ENCODE measurements at regions not wholly inside any gene's neighbourhood (a gene's known extent, or its start where the extent isn't known, plus 50 kb on each side); places are given as distances from the start of the nearest gene placed in this dataset.
"Not testable (repeated sequence)": the region's sequence is repeated elsewhere in the genome, so short reads cannot be mapped to it uniquely, and the experiment has no call there.

DNA sequence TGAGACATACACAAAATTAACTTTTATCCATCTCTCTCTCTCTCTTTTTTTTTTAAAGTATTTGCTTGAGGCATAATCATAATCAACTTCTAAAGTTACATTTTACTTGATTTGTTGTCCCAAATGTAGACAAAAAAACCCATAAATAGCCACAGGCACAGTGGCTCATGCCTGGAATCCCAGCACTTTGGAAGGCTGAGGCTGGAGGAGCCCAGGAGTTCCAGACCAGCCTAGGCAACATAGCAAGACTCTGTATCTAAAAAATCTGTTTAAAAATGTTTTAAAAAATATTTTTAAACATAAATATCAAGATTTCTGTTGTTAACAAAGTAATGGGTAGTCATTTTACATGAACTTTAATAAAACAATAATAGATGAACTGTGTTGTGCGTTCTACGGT lies 4791.1 kb upstream of the OR11H1 start:
- H4K20me1 ChIP-seq (ENCODE audit: insufficient read depth, low read length); H2AFZ ChIP-seq (ENCODE audit: low read length); H3K36me3 ChIP-seq (replicated peaks in 1 of 2; ENCODE audit: control insufficient read depth in 1 of 2, insufficient read depth in 2 of 2, low read length in 2 of 2); POLR2A ChIA-PET; in situ Hi-C loops (cut with HindIII; ENCODE audit: extremely low pct_ligation_motif_present, low pct_unique_long_range_greater_than_20kb); DNase-seq (ENCODE audit: low spot score); H3K4me1 ChIP-seq (ENCODE audit: insufficient read depth, low read length); H3K79me2 ChIP-seq (ENCODE audit: insufficient read depth, low read length); H3K4me3 ChIP-seq (replicated peaks in 1 of 3; ENCODE audit: insufficient read depth in 1 of 3, low read depth in 2 of 3, low read length in 3 of 3); H3K27me3 ChIP-seq (ENCODE audit: control insufficient read depth in 1 of 2, insufficient read depth in 2 of 2, low read length in 2 of 2); CTCF ChIA-PET (ENCODE audit: low intra/inter-chr PET ratio, low total read pairs); H3K9ac ChIP-seq (ENCODE audit: insufficient read depth, low read depth, low read length); FAIRE-seq; BruUV-seq (replicated peaks); ATAC-seq; H3K27ac ChIP-seq (ENCODE audit: extremely low read length, insufficient read depth, low read length); intact Hi-C loops (cut with micrococcal nuclease; ENCODE audit: unreplicated experiment); H3K4me2 ChIP-seq (ENCODE audit: low read depth, low read length): not testable (repeated sequence)
- WGBS (ENCODE audit: low lambda C conversion rate): 0% methylated on average over 2 of the region's 2 CpGs
- peaks cover 89% of the 10 kb centered on the region for H3K9me3 ChIP-seq (ENCODE audit: low read length)

DNA sequence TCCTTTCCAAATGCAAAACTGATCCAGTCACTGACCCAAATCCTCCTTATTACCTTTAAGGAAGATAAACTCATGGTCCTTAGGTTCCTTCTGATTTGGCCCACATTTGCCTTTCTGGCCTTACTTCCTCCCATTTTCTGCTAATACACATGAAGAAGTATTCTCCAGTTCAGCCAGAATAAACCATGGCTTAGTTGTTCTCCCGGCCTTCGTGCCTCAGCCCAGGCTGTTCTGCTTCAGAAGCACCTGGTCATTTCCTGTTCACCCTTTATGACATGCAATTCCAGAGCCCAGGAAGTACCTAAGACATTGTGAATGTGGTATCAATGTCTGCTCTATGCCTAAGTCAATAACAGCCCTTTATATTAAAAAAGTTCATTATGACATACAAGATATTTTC lies 4790.1 kb upstream of the OR11H1 start:
- POLR2A ChIA-PET; H3K27ac ChIP-seq (ENCODE audit: extremely low read length, insufficient read depth, low read length); FAIRE-seq; H3K9ac ChIP-seq (ENCODE audit: insufficient read depth, low read depth, low read length); H3K79me2 ChIP-seq (ENCODE audit: insufficient read depth, low read length); ATAC-seq; BruUV-seq (replicated peaks); H3K4me3 ChIP-seq (replicated peaks in 1 of 3; ENCODE audit: insufficient read depth in 1 of 3, low read depth in 2 of 3, low read length in 3 of 3); H3K4me1 ChIP-seq (ENCODE audit: insufficient read depth, low read length); DNase-seq (ENCODE audit: low spot score); H4K20me1 ChIP-seq (ENCODE audit: insufficient read depth, low read length); H2AFZ ChIP-seq (ENCODE audit: low read length); CTCF ChIA-PET (ENCODE audit: low intra/inter-chr PET ratio, low total read pairs); in situ Hi-C loops (cut with HindIII; ENCODE audit: extremely low pct_ligation_motif_present, low pct_unique_long_range_greater_than_20kb); H3K27me3 ChIP-seq (ENCODE audit: control insufficient read depth in 1 of 2, insufficient read depth in 2 of 2, low read length in 2 of 2); H3K4me2 ChIP-seq (ENCODE audit: low read depth, low read length); H3K36me3 ChIP-seq (replicated peaks in 1 of 2; ENCODE audit: control insufficient read depth in 1 of 2, insufficient read depth in 2 of 2, low read length in 2 of 2); intact Hi-C loops (cut with micrococcal nuclease; ENCODE audit: unreplicated experiment): not testable (repeated sequence)
- H3K9me3 ChIP-seq (ENCODE audit: low read length): peaks cover 89% of the 10 kb centered on the region
- WGBS (ENCODE audit: low lambda C conversion rate): 15% methylated on average over 2 of the region's 2 CpGs

DNA sequence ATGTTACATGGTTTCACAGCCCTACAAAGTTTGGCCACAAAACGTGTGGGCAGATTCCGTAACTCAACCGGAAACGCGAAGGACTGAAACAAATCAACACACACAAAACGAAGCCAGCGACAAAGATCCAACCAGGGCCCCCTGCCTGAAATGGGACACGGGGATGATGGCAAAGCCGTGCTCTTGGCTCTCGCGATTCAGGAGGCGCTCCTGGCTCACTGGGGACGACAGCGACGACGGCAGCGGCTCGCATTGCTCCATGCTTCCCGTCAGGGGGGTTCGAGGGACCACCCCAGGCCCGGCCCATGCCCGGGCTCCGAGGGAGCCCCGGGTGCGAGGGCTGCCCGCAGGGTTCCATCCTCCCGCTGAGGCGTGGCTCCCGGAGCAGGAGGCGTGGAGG lies 4786.8 kb upstream of the OR11H1 start:
- in situ Hi-C loops (cut with HindIII; ENCODE audit: extremely low pct_ligation_motif_present, low pct_unique_long_range_greater_than_20kb): no loop called here
- Histone ChIP-seq H3K27ac (ENCODE audit: extremely low read length, insufficient read depth, low read length) (no peak overlapping the region), H3K4me3 (replicated peaks in 1 of 3; ENCODE audit: insufficient read depth in 1 of 3, low read depth in 2 of 3, low read length in 3 of 3) (no peak overlapping the region), H3K4me2 (ENCODE audit: low read depth, low read length) (no peak overlapping the region), H3K27me3 (ENCODE audit: control insufficient read depth in 1 of 2, insufficient read depth in 2 of 2, low read length in 2 of 2) (no peaks in the 10 kb centered on the region), H2AFZ (ENCODE audit: low read length) (no peak overlapping the region), H4K20me1 (ENCODE audit: insufficient read depth, low read length) (no peaks in the 10 kb centered on the region), H3K9ac (ENCODE audit: insufficient read depth, low read depth, low read length) (no peak overlapping the region), H3K79me2 (ENCODE audit: insufficient read depth, low read length) (no peaks in the 10 kb centered on the region), H3K36me3 (replicated peaks in 1 of 2; ENCODE audit: control insufficient read depth in 1 of 2, insufficient read depth in 2 of 2, low read length in 2 of 2) (no peaks in the 10 kb centered on the region), H3K9me3 (ENCODE audit: low read length) (peaks cover 93% of the 10 kb centered on the region), H3K4me1 (ENCODE audit: insufficient read depth, low read length) (no peaks in the 10 kb centered on the region)
- CTCF ChIA-PET (ENCODE audit: low intra/inter-chr PET ratio, low total read pairs): no interaction called here
- no peak for DNase-seq (ENCODE audit: low spot score)
- peak; percentile 18; the same call in 2 of the 3 replicates for ATAC-seq
- POLR2A ChIA-PET: no interaction called here
- BruUV-seq (replicated peaks): no TSS peak
- intact Hi-C loops (cut with micrococcal nuclease; ENCODE audit: unreplicated experiment): no loop called here
- no peak for FAIRE-seq
- WGBS (ENCODE audit: low lambda C conversion rate): 64% methylated on average over 30 of the region's 30 CpGs
- TF ChIP-seq ZNF329 (CRISPR knock-in tag; IDR thresholded peaks at IDR 0.05; ENCODE audit: low read depth): no peak
- no peak for TF ChIP-seq SRSF4 (IDR thresholded peaks at IDR 0.05; ENCODE audit: low read depth, low read length, poor library complexity, severe bottlenecking)
- TF ChIP-seq, protein P1, sequence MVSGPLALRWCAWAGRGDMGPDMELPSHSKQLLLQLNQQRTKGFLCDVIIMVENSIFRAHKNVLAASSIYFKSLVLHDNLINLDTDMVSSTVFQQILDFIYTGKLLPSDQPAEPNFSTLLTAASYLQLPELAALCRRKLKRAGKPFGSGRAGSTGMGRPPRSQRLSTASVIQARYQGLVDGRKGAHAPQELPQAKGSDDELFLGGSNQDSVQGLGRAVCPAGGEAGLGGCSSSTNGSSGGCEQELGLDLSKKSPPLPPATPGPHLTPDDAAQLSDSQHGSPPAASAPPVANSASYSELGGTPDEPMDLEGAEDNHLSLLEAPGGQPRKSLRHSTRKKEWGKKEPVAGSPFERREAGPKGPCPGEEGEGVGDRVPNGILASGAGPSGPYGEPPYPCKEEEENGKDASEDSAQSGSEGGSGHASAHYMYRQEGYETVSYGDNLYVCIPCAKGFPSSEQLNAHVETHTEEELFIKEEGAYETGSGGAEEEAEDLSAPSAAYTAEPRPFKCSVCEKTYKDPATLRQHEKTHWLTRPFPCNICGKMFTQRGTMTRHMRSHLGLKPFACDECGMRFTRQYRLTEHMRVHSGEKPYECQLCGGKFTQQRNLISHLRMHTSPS (CRISPR knock-in tag; IDR thresholded peaks at IDR 0.05; ENCODE audit: low read depth): no peak
- TF ChIP-seq RBAK (CRISPR knock-in tag; IDR thresholded peaks at IDR 0.05): no peak
- no peak for TF ChIP-seq ZNF44 (CRISPR knock-in tag; IDR thresholded peaks at IDR 0.05)
- TF ChIP-seq POLR2AphosphoS2 (IDR thresholded peaks at IDR 0.05; ENCODE audit: low read depth, low read length): no peak
- TF ChIP-seq ZNF20 (CRISPR knock-in tag; IDR thresholded peaks at IDR 0.05): no peak
- no peak for TF ChIP-seq HDAC1 (CRISPR knock-in tag; IDR thresholded peaks at IDR 0.05)
- TF ChIP-seq ZNF709 (CRISPR knock-in tag; IDR thresholded peaks at IDR 0.05): no peak
- no peak for TF ChIP-seq ZNF224 (CRISPR knock-in tag; IDR thresholded peaks at IDR 0.05)
- TF ChIP-seq ZNF136 (CRISPR knock-in tag; IDR thresholded peaks at IDR 0.05; ENCODE audit: low read depth): no peak
- TF ChIP-seq CEBPG (CRISPR knock-in tag; IDR thresholded peaks at IDR 0.05): no peak
- TF ChIP-seq ZNF567 (CRISPR knock-in tag; IDR thresholded peaks at IDR 0.05; ENCODE audit: borderline replicate concordance): no peak
